Caki2 (cell line): ENCODE measurements at regions not wholly inside any gene's neighbourhood (a gene's known extent, or its start where the extent isn't known, plus 50 kb on each side); places are given as distances from the start of the nearest gene placed in this dataset.

Experiments used
- DNase-seq: peaks from one replicate; pipeline ENCODE4 v3.0.0-alpha.2; 2015; ENCODE audit warnings: low read depth
- in situ Hi-C: cut with HindIII; loops from 2 replicates; pipeline ENCODE4 v1.10.0; 2016; ENCODE audit warnings: low sequenced_read_pairs, low pct_unique_long_range_greater_than_20kb, mixed read lengths

DNA sequence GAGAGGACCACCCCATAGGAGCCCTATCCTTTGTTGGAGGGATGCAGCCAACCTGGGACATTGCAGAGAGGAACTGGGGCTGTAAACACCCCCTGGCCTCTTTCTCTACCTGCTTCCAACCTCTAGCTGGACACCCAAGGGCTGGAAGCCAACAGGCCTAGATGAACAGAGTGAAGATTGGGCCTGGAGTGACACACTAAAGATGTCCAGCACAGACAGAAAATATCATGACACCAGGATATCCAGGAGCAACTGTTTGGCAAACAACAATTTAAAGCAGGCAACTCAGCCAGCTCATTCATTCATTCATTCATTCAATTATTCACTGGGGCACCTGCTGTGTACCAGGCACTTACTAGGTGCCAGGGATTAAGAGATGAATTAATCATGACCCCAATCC, 125.0 kb upstream of the NCOR2 start:
- DNase-seq, result no peak
- in situ Hi-C loops, result no loop called here

DNA sequence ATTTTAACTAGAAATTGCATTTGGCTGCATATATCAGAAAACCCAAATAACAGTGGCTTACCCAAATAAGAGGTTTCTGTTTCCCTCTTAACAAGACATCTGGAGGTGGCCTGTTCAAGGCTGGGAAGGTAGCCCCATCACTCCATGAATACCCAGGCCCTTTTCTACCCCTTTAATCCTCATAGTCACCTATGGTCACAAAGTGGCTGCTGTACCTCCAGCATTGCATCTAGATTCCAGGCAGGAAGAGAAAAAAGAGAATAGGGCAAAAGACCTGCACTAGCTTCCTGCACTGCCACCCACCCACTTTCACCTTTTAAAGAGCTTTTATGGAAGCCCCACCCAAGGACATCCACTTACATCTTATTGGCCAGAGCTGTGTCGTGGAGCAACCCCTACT, 124.0 kb upstream of the NCOR2 start:
- DNase-seq, result no peak
- in situ Hi-C loops, result no loop called here

DNA sequence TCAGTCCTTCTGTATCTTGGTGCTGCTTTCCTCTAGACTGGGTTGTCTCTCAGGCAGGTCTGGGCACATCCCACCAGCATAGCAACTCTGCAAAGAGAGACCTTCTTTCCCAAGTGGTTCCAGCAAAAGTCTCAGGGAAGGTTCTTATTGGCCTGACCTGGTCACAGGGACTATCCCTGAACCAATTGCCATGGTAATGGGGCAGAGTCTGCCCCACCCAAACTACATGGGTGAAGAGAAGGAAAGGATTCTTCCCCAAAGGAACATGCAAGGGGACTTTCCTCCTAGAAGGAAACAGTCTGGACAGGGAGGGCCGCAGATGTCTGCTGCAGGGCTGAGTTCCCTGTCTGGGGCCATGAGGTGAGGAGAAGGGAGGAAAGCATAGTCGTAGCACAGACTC, 122.2 kb upstream of the NCOR2 start:
- no peak for DNase-seq
- in situ Hi-C loops, result no loop called here

DNA sequence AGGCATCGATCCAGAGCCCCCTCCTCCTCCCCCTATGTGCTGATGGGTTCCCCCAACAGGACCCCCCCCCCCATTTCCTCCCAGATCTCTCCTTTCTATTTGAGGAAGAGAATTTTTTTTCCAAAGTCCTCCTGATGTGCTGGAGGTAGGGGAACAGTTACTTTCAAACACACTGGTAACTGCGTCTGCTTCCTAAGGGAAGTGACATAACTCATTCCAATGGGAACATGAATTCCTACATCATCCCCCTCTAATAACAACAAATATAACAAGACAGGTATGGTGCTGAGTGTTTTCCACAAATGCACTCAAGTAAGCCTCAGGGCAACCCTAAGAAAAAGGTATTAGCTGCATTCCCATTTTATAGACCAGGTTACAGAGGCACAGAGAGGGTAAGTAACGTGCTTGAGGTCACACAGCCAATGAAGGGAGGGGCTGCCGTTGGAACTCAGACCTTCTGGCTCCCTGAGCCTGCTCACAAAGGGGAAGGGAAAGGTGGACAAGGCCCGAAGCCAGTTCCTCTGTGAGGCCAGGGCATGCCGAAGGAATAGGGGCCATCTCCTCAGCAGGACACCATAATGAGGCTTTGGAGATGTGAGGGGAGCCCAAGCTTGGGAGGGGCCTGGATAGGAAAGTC, 121.1 kb upstream of the NCOR2 start:
- in situ Hi-C loops, result no loop called here
- no peak for DNase-seq

DNA sequence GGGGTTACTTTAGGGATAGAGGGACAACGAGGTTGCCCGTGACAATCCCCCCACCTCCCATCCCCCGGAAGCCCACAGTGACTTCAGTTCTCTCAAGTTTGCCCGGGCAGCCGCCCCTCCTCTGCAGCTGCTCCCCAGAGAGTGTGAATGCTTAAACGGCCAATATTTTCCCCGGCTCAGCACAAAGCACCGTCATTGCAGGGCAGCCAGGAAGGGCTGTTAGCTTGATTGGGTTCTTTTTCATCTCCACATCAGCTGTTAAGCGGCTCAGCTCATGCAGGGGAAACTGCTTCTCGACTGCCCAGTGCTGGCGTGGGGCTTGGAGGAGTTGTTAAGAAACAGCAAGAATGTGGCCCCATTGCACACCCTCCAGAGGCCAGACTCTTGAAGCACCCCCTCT, 120.5 kb upstream of the NCOR2 start:
- no peak for DNase-seq
- in situ Hi-C loops, result no loop called here

DNA sequence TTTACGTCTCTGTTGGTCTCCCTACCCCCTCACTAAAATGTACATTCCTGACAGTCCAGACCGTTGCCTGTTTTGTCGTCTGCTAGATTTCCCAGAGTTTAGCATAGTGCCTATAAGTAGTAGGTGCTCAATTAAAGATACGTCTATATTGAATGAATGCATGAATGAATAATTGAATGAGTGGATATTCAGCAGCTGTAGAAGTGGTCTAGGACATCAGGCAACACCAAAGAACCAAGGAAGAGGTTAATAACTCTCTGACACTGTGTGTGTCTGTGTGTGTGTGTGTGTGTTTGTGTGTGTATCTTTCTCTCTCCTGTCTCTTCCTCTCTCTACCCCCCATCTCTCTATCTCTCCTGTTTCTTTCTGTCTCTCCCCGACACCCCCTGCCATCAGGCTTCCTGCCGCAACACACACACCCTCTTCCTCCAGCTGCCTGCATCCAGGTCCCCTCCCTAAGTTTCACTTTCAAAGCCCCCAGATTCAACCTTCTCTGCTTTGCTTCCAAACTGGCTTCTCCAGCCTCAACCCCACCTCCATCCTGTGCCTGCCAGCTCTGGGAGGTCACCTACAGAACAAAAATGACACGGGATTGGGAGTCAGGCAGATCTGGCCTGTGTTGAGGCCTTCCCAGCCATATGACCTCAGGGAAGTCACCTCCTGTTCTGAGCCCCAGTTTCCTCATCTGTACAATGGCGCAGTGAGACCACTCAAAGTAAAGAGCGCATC, 119.9 kb upstream of the NCOR2 start:
- in situ Hi-C loops, result no loop called here
- DNase-seq, result no peak

DNA sequence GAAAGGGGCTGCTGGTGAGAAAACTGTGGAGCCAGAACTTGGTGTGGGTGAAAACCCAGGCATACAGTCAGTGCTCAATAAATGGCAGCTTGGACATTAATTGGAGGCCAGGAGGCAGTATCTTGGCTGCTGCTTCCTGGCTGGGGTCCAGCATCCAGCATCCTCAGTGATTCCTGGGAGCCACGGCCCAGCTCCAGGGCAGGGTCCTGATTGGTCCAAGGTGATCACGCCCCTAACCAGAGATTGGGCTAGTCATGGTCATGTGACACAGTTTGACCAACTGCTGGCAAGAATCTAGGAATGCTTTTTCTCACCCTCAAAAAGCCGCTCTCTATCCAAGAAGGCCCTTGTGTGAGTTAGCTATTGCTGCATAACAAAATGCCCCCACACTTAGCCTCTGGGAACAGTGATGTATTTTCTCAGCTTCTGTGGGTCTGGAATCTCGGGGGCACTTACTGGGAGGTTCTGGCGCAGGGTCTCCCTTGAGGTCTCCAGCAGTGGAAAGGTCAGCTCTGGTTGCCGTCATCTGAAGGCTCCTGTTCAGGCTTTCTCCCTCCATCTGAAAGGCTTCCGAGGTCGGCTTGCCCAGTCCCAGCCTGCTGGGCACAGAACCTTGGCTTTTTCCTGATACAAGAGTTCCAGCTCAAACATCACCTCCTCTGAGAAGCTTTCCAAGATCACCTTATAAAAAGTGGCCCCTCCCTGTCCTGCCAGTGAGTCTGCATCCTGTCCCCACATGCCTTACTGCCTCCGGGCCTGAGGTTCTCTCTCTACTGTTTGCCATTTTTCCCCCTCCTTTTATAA, 119.2 kb upstream of the NCOR2 start:
- in situ Hi-C loops, result no loop called here
- DNase-seq, result no peak

DNA sequence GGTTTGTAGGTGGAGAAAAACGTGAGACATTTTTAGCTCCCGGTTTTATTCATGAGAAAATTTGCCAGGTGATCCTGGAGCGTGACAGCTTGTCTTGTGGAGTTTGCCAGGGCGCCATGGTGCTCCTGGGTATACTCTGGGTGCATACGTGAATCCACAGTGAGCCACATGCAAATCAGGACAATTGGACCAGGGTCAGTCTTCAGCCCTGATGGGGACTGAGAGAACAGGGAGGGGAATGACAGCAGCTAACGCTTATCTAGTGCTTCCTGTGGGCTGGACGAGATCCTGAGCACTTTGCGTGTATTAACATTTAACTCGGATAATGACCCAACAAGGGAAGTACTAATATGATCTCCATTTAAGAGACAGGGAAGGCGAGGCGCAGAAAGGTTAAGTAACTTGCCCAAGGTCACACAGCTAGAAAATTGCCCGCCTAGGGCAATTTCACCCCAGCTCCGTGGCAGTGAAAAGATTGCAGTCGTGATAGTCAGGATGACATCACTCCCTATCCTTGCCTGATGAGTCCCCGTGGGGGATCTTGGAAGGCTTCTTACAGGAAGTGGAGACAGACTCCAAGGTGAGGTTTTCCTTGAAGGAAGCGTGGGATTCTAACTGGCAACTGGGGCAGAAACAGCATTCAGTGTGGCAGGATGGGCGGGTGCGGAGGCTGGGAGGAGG, 118.4 kb upstream of the NCOR2 start:
- no peak for DNase-seq
- in situ Hi-C loops, result no loop called here

DNA sequence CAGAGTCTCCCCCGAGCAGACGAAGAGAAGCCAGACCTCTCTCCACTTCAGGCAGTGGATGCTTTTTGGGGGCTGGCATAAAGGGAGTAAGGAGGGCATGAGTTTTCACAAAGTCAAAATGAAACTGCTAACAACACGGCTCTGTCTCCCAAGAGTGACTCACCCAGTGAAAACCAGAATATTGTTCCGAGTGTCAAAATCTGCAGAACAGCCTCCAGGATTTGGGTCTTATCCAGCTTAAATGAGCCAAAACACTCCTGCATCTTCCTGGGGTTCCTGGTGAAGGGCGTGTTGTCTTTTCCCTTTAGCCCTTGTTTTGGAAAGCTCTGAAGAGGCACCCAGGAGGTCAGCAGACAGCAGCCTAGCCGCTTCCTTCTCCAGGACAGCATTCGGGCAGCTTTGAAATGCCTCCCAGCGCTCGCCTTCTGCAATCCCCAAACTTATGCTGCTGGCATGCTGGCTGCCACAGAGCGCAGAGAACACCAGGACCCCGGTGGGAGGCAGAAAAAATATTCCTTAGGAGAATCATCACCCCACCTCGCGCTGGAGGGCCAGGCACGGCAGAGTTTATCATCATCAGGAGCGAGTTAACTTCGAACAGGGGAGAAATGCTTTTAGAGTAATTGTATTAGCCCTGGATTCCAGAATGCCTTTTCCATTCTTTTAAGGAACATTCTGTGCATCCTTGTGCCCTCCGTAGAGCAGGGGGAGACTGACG, 117.7 kb upstream of the NCOR2 start:
- no peak for DNase-seq
- in situ Hi-C loops, result no loop called here

DNA sequence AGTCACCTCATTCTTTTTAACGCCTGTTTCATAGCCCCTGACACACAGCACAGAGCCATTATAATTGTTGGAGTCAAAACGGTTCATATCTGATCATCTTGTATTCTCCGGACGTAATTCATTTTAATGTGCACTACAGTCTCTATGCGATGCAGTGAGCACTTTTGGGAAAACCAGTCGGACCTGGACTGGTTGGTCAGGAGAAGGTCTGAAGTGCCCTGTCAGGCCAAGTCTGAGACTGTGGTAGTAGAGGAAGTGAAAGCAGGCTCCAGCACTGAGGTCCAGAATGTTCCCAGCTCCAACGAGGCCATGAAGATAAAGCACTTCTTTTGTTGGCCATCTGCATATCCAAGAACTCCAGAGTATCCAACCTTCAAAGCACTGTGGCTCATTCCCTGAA, 117.1 kb upstream of the NCOR2 start:
- in situ Hi-C loops, result no loop called here
- no peak for DNase-seq

DNA sequence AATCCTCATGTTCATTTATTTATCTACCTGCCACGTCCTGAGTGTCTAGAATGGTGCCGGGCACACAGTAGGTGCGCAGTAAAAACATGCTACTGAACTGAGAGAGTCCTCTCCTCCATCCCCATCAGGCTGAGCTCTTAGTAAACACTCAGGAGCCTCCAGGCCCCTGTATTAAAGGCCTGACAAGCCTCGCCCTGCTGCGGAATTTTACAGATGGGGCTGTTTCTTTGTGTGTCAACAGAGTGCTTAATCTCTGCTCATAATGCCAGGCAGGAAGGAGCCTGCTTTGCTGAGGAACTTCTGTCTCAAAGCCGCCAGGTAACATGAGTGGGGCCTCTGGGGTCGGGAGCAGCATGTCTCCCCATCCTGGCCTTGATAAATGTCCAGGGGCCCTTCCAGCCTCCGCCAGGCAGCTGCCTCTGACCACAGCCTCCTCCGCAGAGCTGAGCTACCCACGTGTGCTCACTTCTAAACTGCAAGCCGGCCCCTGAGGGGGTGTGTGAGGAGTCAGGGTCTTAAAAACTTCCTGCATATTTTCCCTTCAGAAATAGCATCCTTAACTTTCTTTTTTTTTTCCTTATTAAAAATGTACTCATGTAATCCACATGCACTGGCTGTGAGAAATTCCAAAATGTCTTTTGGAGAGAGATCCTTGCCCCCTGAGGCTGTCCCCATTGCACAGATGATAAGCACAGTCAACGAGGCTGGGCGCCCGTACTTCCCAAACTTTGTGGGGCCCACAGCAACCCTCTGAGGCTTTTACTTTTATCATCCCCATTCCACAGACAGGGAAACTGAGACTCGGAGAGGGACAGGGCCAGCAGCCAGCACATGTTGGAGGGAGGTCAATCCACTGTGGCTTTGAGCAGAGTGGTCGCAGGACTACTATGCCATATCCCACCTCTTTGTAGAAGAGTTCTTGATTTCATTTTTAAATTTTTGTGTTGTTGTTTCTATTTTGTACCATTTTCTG, 116.0 kb upstream of the NCOR2 start:
- in situ Hi-C loops, result no loop called here
- peak; percentile 65 for DNase-seq

DNA sequence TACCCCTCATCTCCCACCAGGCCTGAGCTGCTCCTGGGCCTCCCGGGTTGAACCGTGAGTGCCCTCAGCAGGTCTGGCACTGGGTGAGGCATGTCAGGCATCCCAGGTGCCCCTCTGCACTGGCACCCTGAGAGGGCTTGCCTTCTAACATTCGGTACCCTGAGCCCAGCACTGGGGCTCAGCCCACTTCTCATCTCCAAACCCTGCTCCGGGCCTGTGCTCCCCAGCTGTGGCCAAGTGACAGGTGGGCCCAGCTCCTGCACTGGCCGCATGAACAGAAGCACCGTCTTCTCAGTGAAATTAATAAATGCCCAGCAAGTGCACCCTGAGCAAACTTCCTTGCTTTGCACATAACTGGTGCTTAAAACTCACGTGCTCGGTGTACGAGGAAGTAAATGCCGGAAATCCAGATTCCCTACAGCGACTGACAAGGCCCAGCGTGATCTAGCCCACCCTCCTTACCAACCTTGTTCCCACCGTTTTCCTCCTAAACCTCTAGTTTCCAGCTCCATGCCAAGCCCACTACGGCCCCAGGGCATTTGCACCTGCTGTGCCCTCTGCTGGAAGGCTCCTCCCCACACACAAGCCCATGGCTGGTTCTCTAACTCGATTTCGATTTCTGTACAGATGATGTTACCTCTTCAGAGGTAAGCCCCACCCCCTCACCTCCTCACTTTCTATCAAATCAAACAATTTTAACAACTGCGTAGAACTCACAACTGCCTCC, 115.2 kb upstream of the NCOR2 start:
- in situ Hi-C loops, result no loop called here
- DNase-seq, result no peak

DNA sequence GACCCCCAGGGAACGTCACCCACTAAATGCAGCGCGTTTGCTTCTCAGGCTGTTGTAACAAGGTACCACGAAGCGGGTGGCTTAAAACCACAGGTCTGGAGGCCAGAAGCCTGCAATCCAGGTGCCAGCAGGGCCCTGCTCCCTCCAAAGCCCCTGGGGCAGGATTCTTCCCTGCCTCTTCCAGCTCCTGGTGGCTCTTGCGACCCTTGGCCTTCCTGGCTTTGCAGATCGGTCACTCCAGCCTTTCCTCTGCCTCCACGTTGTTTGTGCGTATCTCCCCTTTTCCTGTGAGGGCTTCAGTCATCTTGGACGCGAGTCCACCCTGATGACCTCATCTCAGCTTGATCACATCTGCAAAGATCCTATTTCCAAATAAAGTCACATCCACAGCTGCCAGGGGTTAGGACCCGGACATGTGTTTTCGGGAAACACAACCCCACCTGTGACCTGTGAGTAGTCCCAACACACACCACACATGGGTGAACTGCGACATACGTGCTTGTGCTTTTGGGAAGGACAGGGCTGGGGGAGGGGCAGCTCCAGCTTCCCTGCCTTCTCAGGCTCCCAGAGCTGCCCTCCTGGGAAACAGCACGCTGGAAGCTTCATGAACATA, 114.5 kb upstream of the NCOR2 start:
- in situ Hi-C loops, result no loop called here
- no peak for DNase-seq

DNA sequence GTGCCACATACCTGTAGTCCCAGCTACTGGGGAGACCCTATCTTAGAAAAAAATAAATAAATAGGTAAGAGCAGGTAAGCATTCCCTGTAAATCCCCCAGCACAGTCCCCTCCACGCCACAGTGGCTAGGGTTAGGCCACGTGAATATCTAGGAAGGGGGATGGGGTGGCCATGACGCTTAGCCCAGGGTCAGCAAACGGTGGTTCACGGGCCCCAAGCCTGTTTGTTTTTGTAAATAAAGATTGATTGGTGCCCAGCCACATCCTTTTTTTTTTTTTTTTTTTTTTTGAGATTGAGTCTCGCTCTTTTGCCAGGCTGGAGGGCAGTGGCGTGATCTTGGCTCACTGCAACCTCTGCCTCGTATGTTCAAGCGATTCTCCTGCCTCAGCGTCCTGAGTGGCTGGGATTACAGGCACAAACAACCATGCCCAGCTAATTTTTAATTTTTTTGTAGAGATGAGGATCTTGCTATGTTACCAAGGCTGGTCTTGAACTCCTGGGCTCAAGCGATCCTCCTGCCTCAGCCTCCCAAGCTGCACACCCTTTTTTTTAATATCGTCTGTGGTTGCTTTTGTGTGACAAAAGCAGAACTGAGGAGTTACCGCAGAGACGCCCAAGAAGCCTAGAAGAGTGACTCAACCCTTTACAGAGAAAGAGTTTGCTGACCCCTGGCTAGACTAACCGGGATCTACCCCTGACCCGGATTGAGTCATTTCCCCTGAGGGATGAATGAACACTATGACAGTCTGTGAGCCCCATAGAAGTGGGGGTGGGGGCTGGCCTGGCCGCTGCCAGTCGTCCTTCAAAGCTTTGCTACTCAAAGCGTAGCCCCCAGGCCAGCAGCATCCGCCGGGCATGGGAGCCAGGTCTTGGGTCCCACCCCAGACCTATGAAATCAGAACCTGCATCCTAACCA, 113.7 kb upstream of the NCOR2 start:
- in situ Hi-C loops, result no loop called here
- peak; percentile 61 for DNase-seq

DNA sequence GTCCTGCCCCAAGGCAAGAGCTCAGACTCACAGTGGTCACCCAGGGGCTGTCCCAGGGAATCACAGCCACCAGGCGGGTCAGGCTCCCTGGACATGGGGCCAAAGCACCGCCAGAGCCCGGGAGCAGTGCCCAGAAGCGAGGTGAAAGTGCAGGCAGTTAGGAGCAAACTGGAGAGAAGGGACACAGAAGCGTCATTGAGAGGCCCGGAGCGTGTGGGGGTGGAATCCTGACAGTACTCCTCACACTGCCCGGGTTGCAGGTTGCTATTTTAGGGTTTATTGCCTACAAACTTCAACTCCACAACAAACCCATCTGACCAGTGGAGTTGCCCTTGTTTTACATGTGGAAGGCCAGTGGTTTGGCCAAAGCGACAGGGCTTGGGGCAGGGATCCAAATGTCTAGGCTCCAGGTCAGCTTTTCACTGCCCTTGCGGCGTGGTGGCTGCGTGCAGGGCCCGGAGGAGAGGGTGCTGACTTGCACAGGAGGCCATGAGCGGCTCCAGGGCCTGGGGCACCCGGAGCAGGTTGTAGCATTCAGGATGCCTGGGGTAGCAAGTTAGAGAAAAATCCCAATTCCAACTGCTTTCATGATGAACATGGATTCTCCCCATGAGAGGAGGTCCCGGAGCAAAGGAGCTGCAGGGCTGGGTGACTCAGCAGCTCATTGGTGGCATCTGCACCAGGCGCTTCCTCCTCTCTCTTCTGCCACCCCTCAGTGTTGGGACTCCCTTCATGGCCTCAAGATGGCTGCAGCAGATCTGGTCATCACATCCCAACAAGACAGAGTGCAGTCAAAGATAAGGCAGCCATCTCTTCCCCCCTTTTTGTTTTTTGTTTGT, 112.3 kb upstream of the NCOR2 start:
- in situ Hi-C loops, result no loop called here

More for the DNA sequence above, 112.3 kb upstream of the NCOR2 start:
- no peak for DNase-seq
